HFFc6 (cell line): ENCODE measurements at regions not wholly inside any gene's neighbourhood (a gene's known extent, or its start where the extent isn't known, plus 50 kb on each side); places are given as distances from the start of the nearest gene placed in this dataset.

Experiments
- DNase-seq: peaks from one replicate; pipeline ENCODE4 v3.0.0-alpha.2; 2018
- H3K27ac Mint-ChIP-seq: 2 replicates; pipeline ENCODE4 v1.8.0; 2020; ENCODE audit warnings: mild to moderate bottlenecking, mixed read lengths
- H3K27me3 Mint-ChIP-seq: 2 replicates; pipeline ENCODE4 v1.8.0; 2021; ENCODE audit warnings: mild to moderate bottlenecking, moderate library complexity, mixed read lengths; ENCODE audit not compliant: insufficient read depth
- H3K36me3 Mint-ChIP-seq: 2 replicates; pipeline ENCODE4 v1.8.0; 2021; ENCODE audit warnings: low read depth, mixed read lengths
- H3K4me1 Mint-ChIP-seq: 2 replicates; pipeline ENCODE4 v1.8.0; 2020; ENCODE audit warnings: low read depth, mixed read lengths
- H3K4me3 Mint-ChIP-seq: 2 replicates; pipeline ENCODE4 v1.8.0; 2020; ENCODE audit warnings: mild to moderate bottlenecking, moderate library complexity, mixed read lengths
- H3K9me3 Mint-ChIP-seq: 2 replicates; pipeline ENCODE4 v1.8.0; 2020; ENCODE audit warnings: mild to moderate bottlenecking, mixed read lengths
- CTCF ChIP-seq: fragments of 200-600 bp; sonication (generic); IDR thresholded peaks from 2 replicates; pipeline ENCODE4 v1.5.0; 2021; ENCODE audit warnings: antibody characterized with exemption, mild to moderate bottlenecking

- Mint-ChIP-seq H3K4me1 (no peaks in the 10 kb centered on the region), H3K27ac (no peak overlapping the region), H3K36me3 (no peaks in the 10 kb centered on the region), H3K9me3 (peaks cover 5% of the 10 kb centered on the region; the same call in 1 of the 2 replicates), H3K4me3 (no peak overlapping the region), H3K27me3 (no peaks in the 10 kb centered on the region)
- TF ChIP-seq CTCF, result no peak
- DNase-seq, result no peak
Measured at GRCh38 chr1:187893471-187893870, 1064.7 kb downstream of the PLA2G4A start.

GRCh38 chr1:187894349-187894748 lies 1065.6 kb downstream of the PLA2G4A start:
- Mint-ChIP-seq H3K27me3 (no peaks in the 10 kb centered on the region), H3K36me3 (no peaks in the 10 kb centered on the region), H3K9me3 (no peaks in the 10 kb centered on the region; the same call in 1 of the 2 replicates), H3K27ac (no peak overlapping the region), H3K4me3 (no peak overlapping the region), H3K4me1 (no peaks in the 10 kb centered on the region)
- no peak for TF ChIP-seq CTCF
- no peak for DNase-seq

- H3K36me3 Mint-ChIP-seq, result no peaks in the 10 kb centered on the region
- no peaks in the 10 kb centered on the region for H3K27me3 Mint-ChIP-seq
- no peak for DNase-seq
- no peaks in the 10 kb centered on the region for H3K9me3 Mint-ChIP-seq
- H3K27ac Mint-ChIP-seq, result no peak overlapping the region
- no peaks in the 10 kb centered on the region for H3K4me1 Mint-ChIP-seq
- H3K4me3 Mint-ChIP-seq, result no peak overlapping the region
- TF ChIP-seq CTCF, result no peak
Measured at GRCh38 chr1:187903223-187903622, 1074.5 kb downstream of the PLA2G4A start.

GRCh38 chr1:187909382-187909781 lies 1080.6 kb downstream of the PLA2G4A start:
- no peak for TF ChIP-seq CTCF
- no peak for DNase-seq
- Mint-ChIP-seq H3K36me3 (no peaks in the 10 kb centered on the region), H3K27me3 (no peaks in the 10 kb centered on the region), H3K4me3 (no peak overlapping the region), H3K27ac (no peak overlapping the region), H3K4me1 (no peaks in the 10 kb centered on the region), H3K9me3 (no peaks in the 10 kb centered on the region)

GRCh38 chr1:187911820-187912219 lies 1083.1 kb downstream of the PLA2G4A start:
- DNase-seq, result no peak
- Mint-ChIP-seq H3K27ac (no peak overlapping the region), H3K27me3 (no peaks in the 10 kb centered on the region), H3K4me3 (no peak overlapping the region), H3K4me1 (no peaks in the 10 kb centered on the region), H3K36me3 (no peaks in the 10 kb centered on the region), H3K9me3 (no peaks in the 10 kb centered on the region)
- no peak for TF ChIP-seq CTCF

GRCh38 chr1:187920976-187921375 lies 1092.2 kb downstream of the PLA2G4A start:
- H3K4me3 Mint-ChIP-seq, result no peak overlapping the region
- no peak overlapping the region for H3K27ac Mint-ChIP-seq
- H3K27me3 Mint-ChIP-seq, result no peaks in the 10 kb centered on the region
- H3K4me1 Mint-ChIP-seq, result peaks cover 13% of the 10 kb centered on the region; the same call in 1 of the 2 replicates
- no peak for TF ChIP-seq CTCF
- no peaks in the 10 kb centered on the region for H3K9me3 Mint-ChIP-seq
- no peaks in the 10 kb centered on the region for H3K36me3 Mint-ChIP-seq
- no peak for DNase-seq
